GM18907 (cell line): ENCODE measurements at regions not wholly inside any gene's neighbourhood (a gene's known extent, or its start where the extent isn't known, plus 50 kb on each side); places are given as distances from the start of the nearest gene placed in this dataset.

ENCODE experiments used
- ATAC-seq: cut with Tn5 transposase; IDR thresholded peaks from one replicate; pipeline ENCODE4 v1.9.1; 2021; ENCODE audit warnings: mild to moderate bottlenecking, moderate library complexity; ENCODE audit not compliant: unreplicated experiment

GRCh38 chr3:102529452-102529851, 94.6 kb downstream of the ZPLD1 start:
- no peak for ATAC-seq

- ATAC-seq: no peak
Measured at GRCh38 chr3:102530415-102531181, 95.8 kb downstream of the ZPLD1 start.

DNA sequence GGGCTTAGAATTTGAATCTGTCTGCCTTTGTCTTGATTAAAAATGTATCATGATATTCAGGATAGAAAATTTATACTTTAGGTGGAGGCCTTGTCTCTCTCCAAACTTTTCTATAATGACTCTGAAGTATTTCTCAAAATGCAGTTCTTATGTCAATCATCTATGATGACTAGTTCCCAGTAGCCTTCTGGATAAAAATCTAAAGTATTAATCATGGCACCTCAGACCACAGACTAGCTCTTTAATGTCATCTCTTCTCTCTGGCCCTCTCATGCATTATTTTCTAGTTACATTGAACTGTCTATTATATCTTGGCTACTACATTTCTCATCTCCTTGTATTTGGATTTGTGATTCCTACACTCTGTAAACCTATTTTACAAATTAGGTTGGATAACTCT, 96.9 kb downstream of the ZPLD1 start:
- ATAC-seq: no peak

- ATAC-seq: no peak
Measured at GRCh38 chr3:102532901-102533300, 98.1 kb downstream of the ZPLD1 start.

- no peak for ATAC-seq
Measured at GRCh38 chr3:102533784-102534183, 99.0 kb downstream of the ZPLD1 start.

- ATAC-seq: peak; percentile 72
Measured at GRCh38 chr3:102536456-102536855, 101.6 kb downstream of the ZPLD1 start.

DNA sequence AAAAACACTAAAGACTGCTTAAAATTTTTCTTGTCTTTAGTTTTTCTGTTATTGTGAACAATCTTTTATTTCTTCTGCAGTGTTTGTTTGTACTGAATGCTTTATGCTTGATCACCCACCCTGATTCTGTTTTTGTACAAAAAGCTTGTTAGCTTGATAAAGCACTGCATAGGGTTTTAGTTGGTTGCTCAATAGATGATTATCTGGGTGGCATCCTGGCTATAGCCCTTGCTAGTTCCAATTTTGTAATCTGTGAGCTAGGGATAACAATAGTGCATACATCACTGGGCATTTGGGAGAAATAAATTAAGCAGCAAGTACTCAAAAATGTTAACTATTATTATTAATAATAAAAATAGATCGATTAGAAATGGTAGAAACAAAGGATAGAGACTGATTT, 102.3 kb downstream of the ZPLD1 start:
- no peak for ATAC-seq

DNA sequence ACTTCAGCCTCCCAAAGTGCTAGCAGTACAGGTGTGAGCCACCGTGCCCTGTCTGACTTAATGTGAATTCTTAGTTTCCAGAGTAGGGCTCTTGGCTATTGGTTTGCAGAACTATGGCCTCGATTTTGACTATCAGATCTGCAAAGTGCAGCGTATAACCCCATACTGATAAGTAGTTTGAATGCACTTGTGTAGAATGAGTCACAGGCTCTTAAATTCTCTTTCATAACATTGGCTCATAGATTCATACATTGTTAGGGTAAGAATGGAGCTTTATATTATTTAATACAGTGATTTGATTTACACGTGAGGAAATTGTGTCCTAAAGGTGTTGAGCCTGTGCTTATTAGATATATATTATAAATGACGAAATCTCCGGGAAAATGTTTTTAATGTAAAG, 109.9 kb downstream of the ZPLD1 start:
- no peak for ATAC-seq

GRCh38 chr3:102545276-102545675, 110.5 kb downstream of the ZPLD1 start:
- ATAC-seq: no peak

DNA sequence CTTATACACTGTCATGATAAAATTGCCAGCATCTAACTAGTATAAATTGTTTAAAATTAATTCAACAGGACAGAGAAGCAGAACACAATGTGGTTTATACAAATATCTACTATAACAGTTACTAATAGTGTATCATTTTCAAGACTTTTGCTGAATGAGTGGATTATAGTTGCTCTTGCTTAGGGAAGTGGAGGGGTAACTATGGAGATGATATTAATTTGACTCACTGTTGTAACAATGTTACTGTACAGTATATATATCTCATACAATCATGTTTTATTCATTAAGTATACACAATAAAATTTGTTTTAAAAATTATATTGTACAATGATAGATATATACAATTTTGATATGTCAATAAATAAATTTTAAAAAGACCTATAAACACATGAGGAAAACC, 119.1 kb downstream of the ZPLD1 start:
- no peak for ATAC-seq

GRCh38 chr3:102570511-102570910, 135.7 kb downstream of the ZPLD1 start:
- ATAC-seq: no peak

DNA sequence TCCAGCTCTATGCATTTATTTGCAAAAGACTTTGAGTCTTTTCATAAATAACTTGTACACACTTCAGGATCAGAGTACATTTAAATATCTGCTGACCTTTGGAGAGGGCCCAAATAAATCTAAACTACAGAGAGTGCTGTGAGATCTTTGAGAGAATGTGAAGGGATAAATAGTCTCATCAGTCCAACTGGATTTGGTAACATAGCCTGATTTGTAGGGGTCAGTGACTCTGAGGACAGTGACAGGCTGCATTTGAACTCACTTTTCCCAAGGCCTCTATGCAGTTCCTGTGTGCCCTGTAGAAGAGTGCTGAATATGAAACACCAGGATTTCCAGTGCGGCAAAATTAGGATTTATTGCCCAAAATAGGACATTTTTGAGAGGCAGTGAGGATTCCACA, 136.2 kb downstream of the ZPLD1 start:
- ATAC-seq: no peak

GRCh38 chr3:102571720-102572384, 137.0 kb downstream of the ZPLD1 start:
- no peak for ATAC-seq

DNA sequence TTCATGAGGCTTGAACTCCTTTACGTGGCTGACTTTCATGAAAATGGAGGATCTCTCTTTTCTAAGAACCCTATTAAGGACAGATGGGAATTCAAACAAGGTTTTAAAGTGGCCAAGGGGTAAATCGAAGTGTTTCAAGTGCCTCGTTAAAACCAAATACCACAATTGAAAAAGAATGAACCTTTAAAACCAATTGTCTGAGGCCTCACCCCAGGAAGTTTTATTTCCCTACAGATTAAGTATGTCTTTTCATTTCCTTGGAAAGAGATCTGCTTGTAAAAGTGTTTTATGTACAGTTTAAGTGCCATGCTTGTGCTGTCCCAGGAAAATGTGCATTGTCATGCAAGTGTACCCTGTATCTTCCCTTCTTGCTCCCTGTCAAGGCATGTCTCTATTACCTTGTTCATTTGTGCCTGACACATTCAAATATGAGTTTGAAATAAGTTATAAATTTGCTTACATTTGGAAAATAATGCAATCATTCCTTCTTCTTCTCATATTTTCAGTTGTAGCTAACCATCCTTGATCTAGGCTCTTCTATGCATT, 138.7 kb downstream of the ZPLD1 start:
- no peak for ATAC-seq

- ATAC-seq: no peak
Measured at GRCh38 chr3:102574355-102574754, 139.5 kb downstream of the ZPLD1 start.

GRCh38 chr3:102576651-102577050, 141.8 kb downstream of the ZPLD1 start:
- no peak for ATAC-seq

GRCh38 chr3:102577082-102577789, 142.4 kb downstream of the ZPLD1 start:
- no peak for ATAC-seq

GRCh38 chr3:102580760-102581159, 145.9 kb downstream of the ZPLD1 start:
- ATAC-seq: no peak

DNA sequence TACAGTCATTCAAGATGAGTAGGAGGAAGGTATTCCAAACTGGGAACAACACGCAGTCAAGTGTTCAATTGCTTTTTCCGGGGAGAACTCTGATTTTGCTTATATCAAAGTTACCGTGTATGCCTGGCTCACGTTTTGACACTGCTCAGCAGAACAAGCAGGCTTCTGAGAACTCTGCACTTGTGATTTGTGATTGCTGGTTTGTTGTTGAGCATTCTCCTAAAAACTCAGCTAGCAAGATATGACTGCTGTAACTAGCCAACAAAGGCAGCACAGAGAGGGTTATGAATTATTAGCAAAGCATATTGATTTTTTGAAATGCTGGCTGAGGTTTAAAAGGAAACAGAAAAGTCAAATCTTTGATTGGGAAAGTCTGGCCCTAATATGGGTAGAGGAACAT, 151.7 kb downstream of the ZPLD1 start:
- ATAC-seq: no peak

GRCh38 chr3:102593812-102594602, 159.2 kb downstream of the ZPLD1 start:
- ATAC-seq: no peak

- no peak for ATAC-seq
Measured at GRCh38 chr3:102595057-102595456, 160.2 kb downstream of the ZPLD1 start.
